Mesenteric fat pad (tissue), 1 donor: ENCODE measurements at regions not wholly inside any gene's neighbourhood (a gene's known extent, or its start where the extent isn't known, plus 50 kb on each side); places are given as distances from the start of the nearest gene placed in this dataset.

Source experiments
- DNase-seq: peaks from one replicate; pipeline ENCODE4 v3.0.0-alpha.2; 2020; ENCODE audit warnings: low spot score
- donor health status: DM: yes; HTN: yes; CAD: no.

DNA sequence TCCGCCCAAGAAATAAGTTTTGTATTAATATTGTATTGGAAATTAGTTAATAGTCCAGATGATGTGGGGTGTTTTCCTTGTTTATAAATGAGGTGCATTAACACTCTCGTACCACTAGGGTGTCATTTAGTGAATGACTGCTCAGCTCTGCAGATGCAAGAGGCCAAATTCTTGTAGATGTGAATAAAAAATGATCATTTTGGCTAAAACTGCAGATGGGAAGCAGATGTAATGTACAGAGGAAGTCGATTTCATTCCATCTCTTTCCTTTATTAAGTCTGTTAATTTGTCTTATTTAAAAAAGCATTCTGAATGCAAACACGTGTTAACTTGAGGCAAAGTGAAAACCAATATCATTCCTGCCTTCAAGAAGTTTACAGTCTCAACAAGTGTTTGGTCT, 108.1 kb downstream of the DHX15 start:
- no peak for DNase-seq

DNA sequence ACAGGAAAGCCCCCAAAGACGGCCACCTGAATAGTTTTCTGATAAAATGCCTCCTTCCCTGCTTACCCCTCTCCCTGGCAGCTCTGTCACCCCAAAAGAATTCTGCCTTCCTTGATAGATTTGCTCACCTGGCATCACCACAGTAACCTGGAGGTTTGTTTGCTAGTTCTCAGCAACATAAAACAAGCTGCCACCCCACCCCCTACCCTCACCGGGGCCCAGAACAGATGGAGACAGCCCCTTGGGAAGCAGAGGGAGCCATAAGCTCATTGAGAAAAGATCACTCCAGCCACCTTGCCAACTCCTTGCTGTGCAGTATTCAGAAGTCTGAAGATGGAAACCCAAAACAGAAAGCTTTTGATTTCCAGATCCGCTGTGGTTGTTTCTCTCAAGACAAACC, 108.6 kb downstream of the DHX15 start:
- DNase-seq, result no peak

DNA sequence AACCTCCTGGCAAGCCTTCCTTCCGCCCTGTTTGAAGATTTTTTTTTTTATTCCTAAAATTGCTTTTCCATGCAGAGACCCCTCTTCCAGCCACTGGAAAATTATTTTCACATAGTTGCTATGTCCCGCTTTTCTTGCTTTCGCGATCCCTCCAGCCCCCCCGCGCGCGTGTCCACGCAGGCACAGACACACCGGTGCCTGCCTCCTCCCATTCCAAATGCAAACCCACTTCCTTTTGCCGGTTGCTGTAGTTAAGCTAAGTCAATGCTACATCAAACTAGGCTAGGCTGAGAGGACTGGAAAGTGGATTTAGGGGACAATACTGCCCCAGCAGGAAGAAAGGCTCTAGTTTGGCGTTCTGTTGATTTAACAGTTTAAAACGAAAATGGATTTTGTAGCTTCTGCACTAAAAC, 111.0 kb downstream of the DHX15 start:
- DNase-seq, result no peak

GRCh38 chr4:24472514-24473308, 111.6 kb downstream of the DHX15 start:
- peak; percentile 92 for DNase-seq

DNA sequence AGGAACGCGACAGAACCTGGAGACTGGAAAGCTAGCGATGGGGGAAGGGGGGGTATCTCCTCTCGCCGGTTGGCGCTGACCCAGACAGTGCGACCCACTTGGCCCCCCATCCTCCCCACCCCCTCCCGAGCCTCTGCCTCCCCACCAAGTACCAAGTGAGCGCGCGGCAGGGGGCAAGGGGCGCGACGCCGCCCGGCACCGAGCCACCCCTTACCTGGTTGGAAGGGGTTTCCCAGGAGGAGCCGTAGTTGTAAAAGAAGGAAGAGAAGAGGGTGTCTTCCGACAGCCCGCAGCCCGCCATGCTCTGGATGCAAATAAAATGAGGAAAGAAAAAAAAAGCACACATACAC, 112.2 kb downstream of the DHX15 start:
- no peak for DNase-seq

DNA sequence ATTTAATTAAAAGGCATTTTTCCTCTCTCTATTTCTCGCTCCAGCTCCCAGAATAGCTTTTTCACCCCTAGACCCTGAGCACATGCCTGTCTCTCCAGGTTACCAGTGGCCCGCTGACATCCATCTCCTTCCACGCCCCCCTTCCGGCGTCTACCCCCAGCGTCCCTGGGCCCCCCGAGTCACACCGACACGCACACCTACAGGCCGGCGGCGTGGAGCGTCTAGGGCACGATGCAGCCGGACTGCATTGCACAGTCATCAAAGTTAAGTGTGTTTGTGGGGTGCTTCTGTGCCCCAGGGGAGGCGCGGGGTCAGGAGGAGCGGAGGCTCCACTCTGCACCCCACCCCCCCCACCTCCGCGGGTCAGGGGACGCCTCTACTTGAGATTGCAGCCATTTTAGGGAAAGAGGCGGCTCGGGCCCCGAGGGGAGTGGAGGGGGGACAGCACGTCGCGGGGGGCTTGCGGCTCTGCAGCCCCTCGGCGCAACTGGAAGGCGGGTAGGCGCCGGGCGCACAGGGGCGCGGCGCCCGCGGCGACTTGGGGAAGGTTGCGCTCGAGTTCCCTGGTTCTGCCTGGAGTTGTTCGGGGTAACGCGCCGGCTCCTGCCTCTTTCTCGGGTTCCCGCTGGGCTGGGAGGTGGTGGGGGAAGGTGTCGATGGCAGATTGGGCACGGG, 112.7 kb downstream of the DHX15 start:
- DNase-seq, result no peak

GRCh38 chr4:24470666-24471485, 113.5 kb downstream of the DHX15 start:
- DNase-seq, result no peak

DNA sequence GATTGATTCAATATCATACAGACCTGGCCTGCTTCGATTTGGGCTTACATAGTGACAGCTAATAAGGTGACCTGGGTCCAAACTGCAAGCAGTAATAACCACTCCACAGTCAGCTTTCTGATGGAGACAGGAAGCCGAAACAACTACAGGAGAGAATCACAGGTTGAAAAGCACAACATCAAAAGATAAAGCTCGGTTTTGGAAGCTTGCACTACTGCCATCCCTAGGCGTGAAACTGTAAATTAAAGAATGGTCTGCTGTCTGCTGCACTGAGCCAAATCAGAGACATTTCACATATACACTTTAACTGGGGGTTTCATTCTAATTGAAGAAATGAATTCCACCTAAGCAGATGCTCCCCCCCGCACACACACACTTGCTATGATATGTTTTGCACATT, 116.3 kb downstream of the DHX15 start:
- no peak for DNase-seq

- no peak for DNase-seq
Observed at GRCh38 chr4:24464566-24464965, 119.8 kb downstream of the DHX15 start.

GRCh38 chr4:24456431-24456830, 127.9 kb downstream of the DHX15 start:
- DNase-seq, result no peak

- DNase-seq, result no peak
Observed at GRCh38 chr4:24453951-24454350, 130.4 kb downstream of the DHX15 start.

GRCh38 chr4:24451870-24452269, 132.5 kb downstream of the DHX15 start:
- DNase-seq, result no peak

- no peak for DNase-seq
Observed at GRCh38 chr4:24443200-24443599, 141.2 kb downstream of the DHX15 start.

GRCh38 chr4:24440765-24441164, 143.6 kb downstream of the DHX15 start:
- DNase-seq, result no peak

DNA sequence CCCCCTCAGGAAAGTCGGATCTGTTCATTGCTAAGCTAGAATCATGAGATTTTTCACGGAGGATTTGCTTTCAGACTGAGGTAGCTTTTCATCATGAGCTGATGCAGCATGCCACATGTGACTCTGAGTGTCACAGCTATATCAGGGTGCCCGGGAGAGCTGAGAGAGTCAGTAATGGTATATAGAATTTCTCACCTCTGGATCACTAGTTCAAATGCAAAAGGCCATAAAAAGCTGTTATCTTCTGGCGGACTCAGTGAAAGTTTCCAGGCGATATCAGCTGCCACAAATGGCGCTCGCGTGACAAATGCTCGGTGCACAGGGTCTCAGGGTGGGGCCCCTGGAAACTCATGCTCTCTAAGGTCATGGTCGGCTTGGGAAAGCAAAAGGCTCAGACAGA, 150.1 kb downstream of the DHX15 start:
- DNase-seq, result no peak

GRCh38 chr4:24433515-24434214, 150.7 kb downstream of the DHX15 start:
- DNase-seq, result no peak

- DNase-seq, result no peak
Observed at GRCh38 chr4:24428850-24429249, 155.5 kb downstream of the DHX15 start.

- DNase-seq, result no peak
Observed at GRCh38 chr4:24426557-24426956, 157.8 kb downstream of the DHX15 start.

GRCh38 chr4:24425863-24426262, 158.5 kb downstream of the DHX15 start:
- DNase-seq, result no peak

DNA sequence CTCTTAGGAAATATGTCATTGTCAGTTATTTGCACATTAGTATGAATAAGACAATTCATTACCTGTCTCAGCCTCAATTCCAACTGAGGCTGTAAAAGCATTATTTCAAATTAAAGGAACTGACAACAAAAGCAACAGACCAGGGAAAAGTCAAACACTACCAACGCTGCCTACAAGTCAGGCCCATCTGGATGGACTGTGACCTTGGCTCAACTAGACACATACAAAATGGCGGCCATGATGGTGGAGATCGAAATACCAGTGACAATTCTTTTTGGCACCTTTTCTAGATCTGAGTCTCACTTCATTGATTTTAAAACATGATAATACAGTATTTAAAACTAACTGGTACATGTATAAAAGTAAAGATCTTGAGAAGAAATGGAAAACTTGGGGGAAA, 160.7 kb downstream of the DHX15 start:
- no peak for DNase-seq

- DNase-seq, result no peak
Observed at GRCh38 chr4:24422644-24423043, 161.7 kb downstream of the DHX15 start.
